GM21825 (cell line): ENCODE measurements at regions not wholly inside any gene's neighbourhood (a gene's known extent, or its start where the extent isn't known, plus 50 kb on each side); places are given as distances from the start of the nearest gene placed in this dataset.
"Not testable (repeated sequence)": the region's sequence is repeated elsewhere in the genome, so short reads cannot be mapped to it uniquely, and the experiment has no call there.

Experiments
- ATAC-seq: cut with Tn5 transposase; IDR thresholded peaks from one replicate; pipeline ENCODE4 v1.9.1; 2021; ENCODE audit warnings: mild to moderate bottlenecking, moderate library complexity; ENCODE audit not compliant: unreplicated experiment

DNA sequence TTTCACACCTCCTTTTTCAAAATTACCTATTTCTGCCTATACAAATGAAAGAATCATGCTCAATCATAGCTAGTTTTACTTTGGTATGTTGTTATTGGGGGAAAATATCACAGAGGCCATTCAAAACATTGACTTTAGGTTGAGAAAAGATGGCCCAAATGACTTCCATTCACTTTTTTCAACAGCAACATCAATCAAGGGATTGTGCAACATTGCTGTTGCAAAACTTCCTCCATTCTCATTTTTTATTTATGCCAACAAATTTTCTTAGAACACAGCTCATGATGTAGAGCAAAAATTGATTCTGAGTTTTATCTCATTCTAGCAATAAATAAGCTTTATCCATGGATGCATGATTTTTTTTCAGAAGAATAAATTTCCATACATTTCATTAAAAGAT is 93.6 kb upstream of the RORB start:
- ATAC-seq = no peak

DNA sequence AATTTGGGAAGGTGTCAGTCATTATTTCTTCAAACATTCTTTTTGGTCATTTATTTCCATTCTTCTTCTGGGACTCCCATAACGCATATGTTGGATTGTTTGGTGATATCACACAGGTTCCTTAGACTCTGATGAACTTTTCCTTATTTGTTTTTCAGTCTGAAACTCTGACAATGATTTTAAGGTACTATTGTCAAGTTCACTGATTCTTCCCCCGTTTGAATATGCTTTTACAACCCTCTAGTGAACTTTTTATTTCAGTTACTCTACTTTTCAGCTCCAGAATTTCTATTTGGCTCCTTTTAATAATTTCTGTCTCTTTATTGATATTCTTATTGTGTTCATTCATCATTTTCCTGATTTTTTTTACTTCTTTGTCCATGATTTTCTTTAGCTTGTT is 92.5 kb upstream of the RORB start:
- ATAC-seq = no peak

GRCh38 chr9:74407166-74407565 is 90.0 kb upstream of the RORB start:
- no peak for ATAC-seq

- no peak for ATAC-seq
Observed at GRCh38 chr9:74412236-74412979, 84.7 kb upstream of the RORB start.

DNA sequence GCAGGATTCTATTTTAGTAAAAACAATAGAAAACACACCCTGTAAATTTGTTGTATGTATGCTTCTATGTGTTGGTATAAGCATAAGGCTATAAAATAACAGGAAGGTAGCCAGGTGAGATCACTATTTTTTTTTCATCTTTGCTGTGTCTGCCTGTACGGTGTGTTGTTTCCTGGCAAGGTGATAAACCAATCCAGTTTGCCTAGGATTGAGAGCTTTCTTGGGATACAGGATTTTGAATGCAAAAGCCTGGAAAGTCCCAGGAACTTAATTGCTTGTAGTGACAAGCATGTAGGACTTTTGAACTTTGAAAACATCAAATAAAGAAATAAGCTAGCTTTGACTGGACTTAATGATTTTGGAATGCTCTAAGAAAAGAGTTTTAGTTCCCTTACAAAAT is 83.3 kb upstream of the RORB start:
- no peak for ATAC-seq

- no peak for ATAC-seq
Observed at GRCh38 chr9:74414325-74414724, 82.8 kb upstream of the RORB start.

GRCh38 chr9:74415995-74416394 is 81.1 kb upstream of the RORB start:
- no peak for ATAC-seq

DNA sequence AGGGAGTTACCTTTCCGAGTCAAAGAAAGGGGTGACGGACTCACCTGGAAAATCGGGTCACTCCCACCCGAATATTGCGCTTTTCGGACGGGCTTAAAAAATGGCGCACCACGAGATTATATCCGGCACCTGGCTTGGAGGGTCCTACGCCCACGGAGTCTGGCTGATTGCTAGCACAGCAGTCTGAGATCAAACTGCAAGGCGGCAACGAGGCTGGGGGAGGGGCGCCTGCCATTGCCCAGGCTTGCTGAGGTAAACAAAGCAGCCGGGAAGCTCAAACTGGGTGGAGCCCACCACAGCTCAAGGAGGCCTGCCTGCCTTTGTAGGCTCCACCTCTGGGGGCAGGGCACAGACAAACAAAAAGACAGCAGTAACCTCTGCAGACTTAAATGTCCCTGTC is 72.6 kb upstream of the RORB start:
- not testable (repeated sequence) for ATAC-seq

- ATAC-seq = no peak
Observed at GRCh38 chr9:74431467-74431866, 65.7 kb upstream of the RORB start.

GRCh38 chr9:74443036-74443750 is 53.9 kb upstream of the RORB start:
- no peak for ATAC-seq

- ATAC-seq = no peak
Observed at GRCh38 chr9:74444369-74444768, 52.8 kb upstream of the RORB start.
